Non-pigmented ciliary epithelial cell (primary cell): ENCODE measurements at regions not wholly inside any gene's neighbourhood (a gene's known extent, or its start where the extent isn't known, plus 50 kb on each side); places are given as distances from the start of the nearest gene placed in this dataset.

ENCODE experiments used
- DNase-seq: peaks from one replicate; pipeline ENCODE4 v3.0.0-alpha.2; 2010; ENCODE audit warnings: low read depth

GRCh38 chr2:103959174-103960128, 894.5 kb upstream of the POU3F3 start:
- DNase-seq = no peak

DNA sequence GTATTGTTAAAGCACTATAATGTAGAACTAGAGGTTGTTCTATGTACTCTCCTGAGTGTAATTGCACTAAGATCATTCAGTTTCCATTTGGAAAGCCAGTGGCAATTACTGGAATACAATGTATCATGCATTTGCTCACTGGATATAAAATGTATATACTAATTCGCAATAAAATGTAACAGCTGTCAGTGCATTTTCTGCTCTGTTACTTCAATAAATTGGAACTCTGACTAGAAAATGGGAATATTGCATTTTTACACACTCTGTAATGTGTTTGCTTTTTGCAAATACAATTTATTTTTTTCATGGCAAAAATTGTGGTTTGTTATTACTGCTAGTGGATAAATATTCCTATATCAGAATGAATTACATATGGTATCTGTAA, 893.8 kb upstream of the POU3F3 start:
- DNase-seq = no peak

- no peak for DNase-seq
Measured at GRCh38 chr2:103960951-103961350, 893.0 kb upstream of the POU3F3 start.

- DNase-seq = no peak
Measured at GRCh38 chr2:103961862-103962261, 892.1 kb upstream of the POU3F3 start.

DNA sequence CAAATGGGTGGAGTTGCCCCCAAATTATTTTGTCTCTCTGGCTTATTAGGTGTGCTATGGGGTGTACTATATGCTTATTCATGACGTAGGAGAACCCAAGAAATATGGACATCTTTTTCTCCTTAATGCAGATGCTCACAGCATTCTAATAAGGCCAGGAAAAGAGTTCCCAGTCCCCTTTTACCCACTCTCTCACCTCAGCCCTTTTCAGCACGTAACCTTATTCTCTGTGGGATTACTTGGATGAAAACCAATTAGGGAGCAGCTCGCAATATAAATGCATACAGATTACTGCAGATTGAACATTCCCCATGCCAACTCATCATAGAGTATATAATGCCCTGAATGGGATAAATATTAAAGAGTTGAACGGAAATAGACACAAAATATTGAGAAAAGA, 891.2 kb upstream of the POU3F3 start:
- DNase-seq = no peak

GRCh38 chr2:103963146-103963725, 890.7 kb upstream of the POU3F3 start:
- DNase-seq = no peak

GRCh38 chr2:103977241-103977640, 876.7 kb upstream of the POU3F3 start:
- no peak for DNase-seq

DNA sequence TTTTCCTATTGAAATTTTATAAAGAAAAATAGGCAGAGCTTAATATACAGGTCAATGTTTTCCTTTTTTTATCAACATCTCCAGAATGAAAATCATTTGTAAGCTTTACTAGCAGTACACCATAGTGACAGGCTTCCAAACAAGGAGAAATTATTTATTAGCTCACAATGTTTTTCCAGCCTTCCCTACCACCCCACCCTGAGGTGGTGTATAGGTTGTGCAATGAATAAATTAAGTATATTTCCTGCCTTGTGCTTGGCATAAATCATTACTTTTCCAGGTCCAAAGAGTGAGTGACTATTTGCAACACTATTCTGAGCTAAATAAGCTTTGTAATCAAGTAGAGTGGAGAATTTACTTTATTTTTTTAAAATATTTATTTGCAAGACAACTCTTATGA, 876.2 kb upstream of the POU3F3 start:
- no peak for DNase-seq

DNA sequence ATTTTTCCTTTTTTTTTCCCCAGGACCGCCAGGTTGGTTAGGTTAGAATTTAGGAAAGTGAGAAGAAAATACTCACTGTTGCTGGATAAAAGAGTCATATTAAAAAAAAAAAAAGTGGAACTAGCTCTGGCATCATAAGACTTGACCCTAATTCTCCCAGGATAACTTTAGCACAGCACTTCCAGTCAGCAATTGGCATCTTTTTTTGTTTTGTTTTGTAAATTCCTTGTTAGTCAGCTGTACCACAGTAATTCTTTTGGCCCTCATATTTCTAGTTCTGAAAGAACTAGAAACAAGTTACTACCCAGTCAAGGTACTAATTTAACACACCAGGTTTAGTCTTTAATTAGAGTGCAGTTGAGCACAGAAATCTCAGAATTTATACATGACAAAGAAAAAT, 873.5 kb upstream of the POU3F3 start:
- DNase-seq = no peak

GRCh38 chr2:103982691-103983090, 871.2 kb upstream of the POU3F3 start:
- no peak for DNase-seq

- DNase-seq = no peak
Measured at GRCh38 chr2:103986001-103986400, 867.9 kb upstream of the POU3F3 start.

DNA sequence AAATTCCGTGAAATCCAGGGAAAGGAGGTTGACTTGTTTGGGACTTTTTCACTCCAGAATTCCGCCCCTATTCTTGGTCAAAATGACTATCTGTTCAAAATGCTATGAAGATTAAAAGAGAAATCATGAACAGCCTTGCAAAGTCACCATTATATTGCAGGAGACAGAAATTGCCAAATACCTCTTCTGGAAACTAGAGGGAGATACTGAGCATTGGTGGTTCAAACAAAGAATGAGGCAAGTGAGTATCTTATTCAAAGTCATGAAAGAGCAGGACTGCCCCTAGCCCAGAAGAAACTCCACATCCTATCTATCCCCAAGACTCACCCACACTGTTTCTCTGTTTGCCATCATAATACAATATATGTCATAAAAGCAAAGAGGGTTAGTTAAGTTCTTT, 862.3 kb upstream of the POU3F3 start:
- DNase-seq = no peak

DNA sequence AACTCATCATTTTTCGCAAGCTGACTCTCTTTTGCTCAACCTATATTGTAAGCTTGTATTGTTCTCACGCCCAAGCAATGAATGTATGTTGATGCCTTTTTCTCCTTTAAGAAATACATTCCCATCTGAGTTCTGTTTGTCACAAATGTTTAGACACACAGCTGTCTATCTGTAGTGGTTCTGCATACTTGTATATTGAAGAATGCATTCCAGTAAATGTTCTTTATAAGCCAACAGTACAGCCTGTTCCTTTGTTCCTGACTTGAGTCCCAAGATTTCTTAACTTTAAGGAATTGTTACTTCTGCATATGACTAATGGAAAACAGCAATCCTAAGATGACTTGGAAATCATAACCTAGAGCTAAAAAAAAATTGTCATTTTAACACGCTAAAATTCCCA, 849.1 kb upstream of the POU3F3 start:
- DNase-seq = no peak

DNA sequence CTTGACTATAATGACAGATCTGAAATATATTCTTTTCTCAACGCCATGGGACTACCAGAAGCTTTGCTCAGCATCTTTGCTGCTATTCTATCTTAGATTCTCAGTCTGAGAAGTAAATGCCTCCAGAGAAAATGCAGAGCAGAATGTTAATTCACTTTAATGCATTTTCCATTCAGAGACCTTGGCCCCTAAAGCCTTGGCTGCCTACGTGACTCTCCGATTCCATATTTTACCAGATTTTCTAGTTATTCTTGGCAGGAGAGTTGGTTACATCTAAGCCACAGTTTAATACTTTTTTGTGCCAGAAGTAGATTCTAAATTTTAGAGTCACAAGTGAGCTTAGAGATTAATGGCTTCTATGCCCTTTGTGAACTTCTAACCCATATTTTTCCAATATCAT, 837.1 kb upstream of the POU3F3 start:
- no peak for DNase-seq

DNA sequence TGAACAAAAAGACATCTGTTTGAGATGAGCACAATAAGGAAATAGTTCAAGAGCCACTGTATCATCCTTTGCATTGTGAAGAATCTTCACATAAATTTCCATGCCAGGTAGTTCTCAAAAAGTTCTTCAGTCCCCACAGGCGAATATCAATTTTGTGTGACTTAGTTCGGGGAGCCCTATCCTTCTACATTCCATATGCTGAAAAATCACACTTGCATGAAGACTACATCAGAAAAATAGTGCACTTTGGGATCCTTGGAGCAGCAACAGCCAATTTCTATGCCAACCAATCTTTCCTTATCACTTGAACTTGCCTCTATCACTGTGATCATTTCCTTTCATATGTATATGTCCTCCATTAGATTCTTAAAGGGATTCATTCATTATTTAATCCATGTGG, 830.6 kb upstream of the POU3F3 start:
- no peak for DNase-seq

DNA sequence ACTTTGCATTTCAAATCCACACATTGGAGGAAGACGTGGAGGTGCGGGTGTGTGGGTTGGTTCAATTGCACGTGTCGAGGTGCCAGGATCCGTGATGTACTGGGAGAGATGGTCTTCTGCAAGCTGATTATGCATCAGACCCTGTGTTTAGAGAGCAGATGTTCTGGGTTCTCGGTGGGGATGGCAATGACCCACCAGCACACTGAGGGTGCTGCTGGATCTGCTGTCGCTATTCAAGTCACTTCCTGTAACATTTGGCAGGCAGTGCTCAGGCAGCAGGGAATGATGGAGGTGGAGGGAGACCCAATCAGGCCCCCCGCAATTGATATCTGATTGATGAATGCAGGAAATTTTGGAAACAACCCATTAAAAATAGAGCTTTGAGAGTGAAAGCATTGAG, 830.1 kb upstream of the POU3F3 start:
- no peak for DNase-seq

GRCh38 chr2:104025295-104025694, 828.6 kb upstream of the POU3F3 start:
- no peak for DNase-seq

DNA sequence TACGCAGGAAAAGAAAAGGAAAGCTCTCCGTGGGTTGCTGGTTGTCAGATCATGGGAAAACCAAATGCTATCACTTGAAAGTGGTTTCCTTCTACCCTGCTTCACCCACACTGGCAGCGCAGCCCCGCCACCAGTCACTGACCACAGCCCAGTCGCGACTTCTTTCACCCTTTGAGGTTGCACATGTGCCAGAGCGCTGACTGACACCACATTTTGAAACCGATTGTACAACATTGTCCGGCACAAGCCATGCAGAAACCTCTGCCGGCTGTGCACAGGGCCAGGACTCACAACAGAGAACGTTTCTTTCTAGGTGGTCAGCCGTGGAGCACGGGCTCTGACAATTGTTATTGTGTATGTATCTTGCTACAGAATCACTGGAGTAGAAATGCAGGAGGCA, 827.2 kb upstream of the POU3F3 start:
- DNase-seq = no peak

DNA sequence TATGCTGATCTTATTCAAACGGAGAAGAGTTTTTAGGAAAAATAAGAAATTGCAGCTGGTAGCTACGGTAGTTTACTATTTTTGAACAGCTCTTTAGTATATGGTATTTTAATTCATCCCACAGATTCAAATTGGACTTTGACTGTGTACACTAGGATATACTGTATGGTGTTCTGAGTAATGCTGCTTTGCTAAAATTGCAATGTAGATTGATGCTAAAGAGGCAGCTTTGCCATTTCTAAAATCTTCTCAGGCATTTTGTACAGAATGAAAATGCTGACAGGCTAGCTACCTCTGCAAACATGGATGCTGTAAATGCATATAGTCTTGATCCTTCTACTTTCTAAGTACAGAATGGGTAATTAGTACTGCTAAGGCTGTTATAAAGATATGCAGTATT, 826.6 kb upstream of the POU3F3 start:
- no peak for DNase-seq

- no peak for DNase-seq
Measured at GRCh38 chr2:104028061-104028460, 825.9 kb upstream of the POU3F3 start.

DNA sequence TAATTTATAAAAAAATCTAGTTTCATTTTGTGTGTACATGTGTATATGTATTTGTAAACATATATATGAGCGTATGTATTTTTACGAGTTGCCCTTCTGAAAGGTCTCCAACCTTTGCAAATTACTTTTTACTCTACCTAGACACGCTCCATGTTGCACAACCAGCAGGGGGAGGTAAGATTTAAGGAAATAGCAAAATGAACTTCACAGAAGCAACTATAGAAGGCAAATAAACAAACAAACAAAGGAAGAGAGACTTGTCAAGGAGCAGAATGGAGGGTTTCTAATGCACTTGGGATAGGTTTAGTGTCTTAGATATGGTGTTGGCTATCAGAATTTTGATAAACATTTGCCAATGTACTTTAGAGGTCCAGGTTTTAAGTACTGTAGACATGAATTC, 820.5 kb upstream of the POU3F3 start:
- DNase-seq = no peak

DNA sequence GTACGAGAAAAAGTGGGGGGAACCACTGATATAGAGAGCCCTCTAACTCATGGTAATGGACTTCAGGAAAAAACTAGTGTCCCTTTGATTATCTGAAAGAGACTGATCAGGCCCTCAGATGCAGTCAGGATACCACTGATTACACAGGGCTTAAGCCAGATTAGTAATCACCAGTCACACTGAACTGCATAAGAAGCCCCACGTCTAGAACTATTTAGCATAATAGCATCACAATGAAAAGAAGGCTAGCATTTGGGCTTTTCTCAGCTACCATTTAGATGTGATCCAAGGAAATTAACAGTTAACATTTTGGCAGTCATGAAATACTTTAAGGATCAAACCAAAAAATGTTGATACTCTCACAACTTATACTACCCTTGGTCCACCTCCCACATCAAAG, 813.1 kb upstream of the POU3F3 start:
- no peak for DNase-seq

DNA sequence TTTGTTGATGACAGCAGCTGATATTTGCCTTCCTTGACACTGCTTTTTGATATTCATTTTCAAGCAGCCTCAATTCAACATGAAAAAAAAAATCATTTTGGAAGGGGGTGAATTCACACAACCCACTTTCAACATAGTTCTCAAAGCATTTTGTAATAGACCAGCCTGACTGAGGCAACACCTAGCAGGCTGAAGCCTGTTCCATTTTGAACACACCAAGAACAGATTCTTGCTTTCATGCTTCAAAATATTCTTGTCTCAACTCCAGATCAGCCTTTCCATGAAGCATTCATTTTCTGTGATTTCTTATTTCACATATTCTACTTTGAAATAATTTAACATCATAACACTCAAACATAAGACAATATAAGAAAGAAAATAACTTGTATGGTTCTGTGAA, 812.6 kb upstream of the POU3F3 start:
- DNase-seq = no peak

- DNase-seq = no peak
Measured at GRCh38 chr2:104043864-104044263, 810.1 kb upstream of the POU3F3 start.
